Cardiac septum (tissue), 1 donor: ENCODE measurements at regions not wholly inside any gene's neighbourhood (a gene's known extent, or its start where the extent isn't known, plus 50 kb on each side); places are given as distances from the start of the nearest gene placed in this dataset.

Source experiments
- DNase-seq: peaks from one replicate; pipeline ENCODE4 v3.0.0-alpha.2; 2020; ENCODE audit warnings: low spot score
- intact Hi-C: fragments of 100-400 bp; cut with DNase I; formaldehyde crosslinking; loops from one replicate; pipeline ENCODE4 v1.14.0; 2022
- donor health status: DM: no; HTN: no; CAD: no.

- intact Hi-C loops: no loop called here
Measured at GRCh38 chr13:82412749-82413148, 1469.5 kb downstream of the SLITRK1 start.

GRCh38 chr13:82407321-82407720, 1475.0 kb downstream of the SLITRK1 start:
- no peak for DNase-seq
- intact Hi-C loops: no loop called here

More at GRCh38 chr13:82412749-82413148, 1469.5 kb downstream of the SLITRK1 start:
- no peak for DNase-seq

GRCh38 chr13:82374719-82375118, 1507.6 kb downstream of the SLITRK1 start:
- no peak for DNase-seq
- intact Hi-C loops: no loop called here

DNA sequence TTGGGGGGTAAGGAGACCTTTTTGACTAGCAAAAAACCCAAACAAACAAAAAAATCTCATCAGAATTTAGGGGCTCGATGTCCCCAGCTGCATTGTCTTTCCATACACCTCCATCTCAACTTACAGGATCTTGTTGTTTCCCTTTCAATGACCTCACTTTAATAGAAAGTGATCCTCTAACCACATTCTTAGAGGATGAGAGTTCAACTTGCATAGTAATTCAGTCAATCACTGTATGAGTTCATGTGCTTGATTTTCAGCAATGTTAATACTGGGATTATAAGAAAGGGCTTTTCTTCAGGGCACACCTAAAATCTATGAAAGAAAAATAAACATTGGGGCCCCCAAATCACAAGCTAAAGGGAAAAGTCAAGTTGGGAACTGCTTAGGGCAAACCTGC, 1512.0 kb downstream of the SLITRK1 start:
- intact Hi-C loops: no loop called here
- DNase-seq: no peak

- intact Hi-C loops: no loop called here
- DNase-seq: no peak
Measured at GRCh38 chr13:82364525-82364924, 1517.7 kb downstream of the SLITRK1 start.

- intact Hi-C loops: no loop called here
- DNase-seq: no peak
Measured at GRCh38 chr13:82358284-82358683, 1524.0 kb downstream of the SLITRK1 start.

DNA sequence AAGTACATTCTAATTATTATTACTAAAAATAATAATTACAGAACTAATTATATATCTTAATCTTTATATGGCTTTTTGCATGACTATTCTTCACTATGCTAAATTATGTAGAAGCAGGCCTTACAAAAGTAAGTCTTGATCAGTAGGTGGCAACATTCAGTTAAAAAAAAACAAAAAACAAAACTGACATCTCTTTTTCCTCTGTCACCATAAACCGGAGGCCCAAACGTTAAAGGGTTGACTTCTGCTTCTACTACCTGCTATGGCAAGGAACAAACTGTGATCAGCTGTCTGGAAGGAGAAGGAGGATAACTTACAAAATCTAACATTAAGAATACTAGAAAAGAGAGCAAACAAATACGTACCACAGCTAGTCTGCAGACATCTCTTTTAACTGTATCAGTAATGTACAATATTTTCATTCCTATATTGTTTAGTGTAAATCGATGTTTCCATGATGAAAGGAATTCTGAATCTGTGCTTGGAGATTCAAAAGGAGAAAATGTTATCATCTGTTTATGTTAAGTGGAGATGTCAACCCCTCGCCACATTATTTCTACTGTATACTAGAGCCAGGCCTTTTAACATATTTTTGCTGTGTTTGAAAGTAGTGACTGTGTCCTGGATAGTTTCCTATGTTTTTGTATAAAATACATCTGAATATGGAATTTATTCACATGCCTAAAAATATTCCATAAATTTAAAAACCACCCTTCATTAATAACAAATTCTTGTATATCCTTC, 1525.4 kb downstream of the SLITRK1 start:
- no peak for DNase-seq
- intact Hi-C loops: no loop called here

GRCh38 chr13:82344867-82345266, 1537.4 kb downstream of the SLITRK1 start:
- intact Hi-C loops: no loop called here
- DNase-seq: no peak

GRCh38 chr13:82341116-82341515, 1541.2 kb downstream of the SLITRK1 start:
- no peak for DNase-seq
- intact Hi-C loops: no loop called here

GRCh38 chr13:82330499-82330898, 1551.8 kb downstream of the SLITRK1 start:
- DNase-seq: no peak
- intact Hi-C loops: no loop called here

DNA sequence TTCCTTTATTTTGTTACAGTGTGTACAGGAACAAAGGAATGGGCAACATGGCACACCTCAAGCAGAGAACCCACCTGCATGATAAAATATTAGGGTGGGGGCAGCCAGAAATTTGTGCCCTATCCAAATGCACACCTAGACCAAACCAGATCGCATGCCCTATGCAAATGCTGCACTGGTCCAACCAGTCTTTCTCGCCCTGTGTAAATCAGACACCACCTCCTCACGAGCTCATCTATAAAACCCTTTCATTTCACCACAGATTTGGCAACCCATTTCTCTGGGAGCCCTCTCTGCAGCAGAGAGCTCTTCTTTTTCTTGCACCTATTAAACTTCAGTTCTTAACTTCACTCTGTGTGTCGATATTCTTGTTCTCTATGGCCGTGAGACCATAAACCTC, 1559.2 kb downstream of the SLITRK1 start:
- intact Hi-C loops: no loop called here
- no peak for DNase-seq

DNA sequence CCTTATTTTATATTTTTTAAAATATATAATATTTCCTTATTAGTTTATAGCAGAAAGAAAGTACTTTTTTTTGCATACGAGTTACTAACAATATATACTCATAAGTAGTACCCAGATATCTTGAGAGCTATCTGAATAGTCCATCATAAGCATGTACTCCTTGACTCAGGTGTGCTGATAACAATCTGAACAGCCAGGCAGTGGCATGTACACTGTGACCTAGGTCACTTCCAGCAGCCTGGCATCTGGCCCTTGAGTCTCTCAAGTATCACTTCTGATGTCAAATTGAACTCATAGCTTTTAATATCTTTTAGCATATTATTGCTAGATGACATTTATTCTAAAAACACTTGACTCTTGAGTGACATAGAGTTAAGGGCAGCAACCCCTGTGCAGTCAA, 1576.7 kb downstream of the SLITRK1 start:
- intact Hi-C loops: no loop called here
- no peak for DNase-seq

- intact Hi-C loops: no loop called here
- no peak for DNase-seq
Measured at GRCh38 chr13:82298106-82298505, 1584.2 kb downstream of the SLITRK1 start.

DNA sequence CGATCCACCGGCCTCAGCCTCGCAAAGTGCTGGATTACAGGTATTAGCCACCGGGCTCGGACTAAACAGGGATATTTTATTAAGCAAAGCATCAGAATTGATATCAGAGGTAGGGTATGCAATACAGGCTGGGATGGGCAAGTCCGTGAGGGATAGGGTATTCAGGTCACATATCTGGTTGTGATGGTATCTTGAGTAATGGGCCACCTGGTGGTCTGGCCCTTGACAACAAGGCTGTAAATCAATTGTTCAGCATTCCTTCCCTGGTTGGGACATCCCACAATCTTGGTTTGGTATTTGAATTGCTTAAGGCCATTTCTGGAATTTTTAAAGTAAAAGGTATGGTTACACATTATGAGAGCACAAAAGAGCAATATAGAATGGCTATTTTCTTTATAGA, 1588.0 kb downstream of the SLITRK1 start:
- DNase-seq: no peak
- intact Hi-C loops: no loop called here

GRCh38 chr13:82292334-82292733, 1589.9 kb downstream of the SLITRK1 start:
- intact Hi-C loops: no loop called here
- no peak for DNase-seq

- intact Hi-C loops: no loop called here
- DNase-seq: no peak
Measured at GRCh38 chr13:82291852-82292251, 1590.4 kb downstream of the SLITRK1 start.

DNA sequence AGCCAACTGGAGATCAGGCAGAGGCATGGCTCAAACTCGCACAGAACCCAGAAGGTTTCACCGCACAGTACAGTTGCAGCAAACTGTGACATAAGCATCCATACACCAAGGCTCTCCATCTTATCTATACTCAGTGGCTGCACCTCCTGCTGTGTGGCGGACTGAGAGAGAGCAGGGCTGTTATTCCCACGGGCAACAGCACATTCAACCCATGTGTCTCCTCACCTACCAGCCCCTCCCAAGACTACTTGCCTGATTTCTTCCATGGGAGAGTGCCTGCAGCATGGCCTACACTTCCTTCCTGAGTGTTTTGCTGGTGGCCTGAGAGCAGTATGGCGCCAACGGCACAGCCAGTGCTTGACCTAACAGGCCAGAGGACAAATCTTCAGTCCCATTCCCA, 1606.6 kb downstream of the SLITRK1 start:
- no peak for DNase-seq
- intact Hi-C loops: no loop called here

GRCh38 chr13:82259284-82259683, 1623.0 kb downstream of the SLITRK1 start:
- no peak for DNase-seq
- intact Hi-C loops: no loop called here

DNA sequence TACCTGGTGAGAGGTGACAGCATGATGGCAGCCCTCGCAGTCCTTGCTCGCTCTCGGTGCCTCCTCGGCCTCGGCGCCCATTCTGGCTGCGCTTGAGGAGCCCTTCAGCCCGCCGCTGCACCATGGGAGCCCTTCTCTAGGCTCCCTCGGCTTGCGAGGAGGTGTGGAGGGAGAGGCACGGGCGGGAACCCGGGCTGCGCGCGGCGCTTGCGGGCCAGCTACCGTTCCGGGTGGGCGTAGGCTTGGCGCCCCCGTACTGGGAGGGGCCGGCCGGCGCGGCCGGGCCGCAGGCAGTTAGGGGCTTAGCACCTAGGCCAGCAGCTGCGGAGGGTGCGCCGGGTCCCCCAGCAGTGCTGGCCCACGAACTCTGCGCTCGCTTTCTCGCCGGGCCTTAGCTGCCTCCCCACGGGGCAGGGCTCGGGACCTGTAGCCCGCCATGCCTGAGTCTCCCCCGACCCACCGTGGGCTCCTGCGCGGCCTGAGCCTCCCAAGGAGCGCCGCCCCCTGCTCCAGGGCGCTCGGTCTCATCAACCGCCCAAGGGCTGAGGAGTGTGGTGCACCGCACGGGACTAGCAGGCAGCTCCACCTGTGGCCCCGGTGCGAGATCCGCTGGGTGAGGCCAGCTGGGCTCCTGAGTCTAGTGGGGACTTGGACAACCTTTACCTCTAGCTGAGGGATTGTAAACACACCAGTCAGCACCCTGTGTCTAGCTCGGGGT, 1624.3 kb downstream of the SLITRK1 start:
- DNase-seq: no peak
- intact Hi-C loops: no loop called here

- DNase-seq: no peak
- intact Hi-C loops: no loop called here
Measured at GRCh38 chr13:82248762-82249161, 1633.5 kb downstream of the SLITRK1 start.

DNA sequence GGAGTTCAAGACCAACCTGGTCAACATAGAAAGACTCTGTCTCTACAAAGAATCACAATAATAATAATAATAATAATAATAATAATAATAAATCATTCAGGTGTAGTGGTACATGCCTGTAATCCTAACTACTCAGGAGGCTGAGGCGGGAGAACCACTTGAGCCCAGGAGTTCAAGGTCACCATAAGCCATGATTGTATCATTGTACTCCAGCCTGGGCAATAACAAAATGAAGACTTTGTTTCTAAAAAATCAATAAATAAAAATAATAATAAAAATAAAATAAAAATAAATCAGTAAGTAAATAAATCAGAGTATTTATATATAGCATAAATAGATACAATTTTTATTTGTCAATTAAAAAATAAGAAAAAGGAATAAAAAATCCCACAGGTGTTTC, 1636.4 kb downstream of the SLITRK1 start:
- intact Hi-C loops: no loop called here
- DNase-seq: no peak
